ENCODE measurements at regions not wholly inside any gene's neighbourhood (a gene's known extent, or its start where the extent isn't known, plus 50 kb on each side); places are given as distances from the start of the nearest gene placed in this dataset.
"Not testable (repeated sequence)": the region's sequence is repeated elsewhere in the genome, so short reads cannot be mapped to it uniquely, and the experiment has no call there.

- CTCF ChIA-PET = interaction anchor here (0.9 kb wide), 1 partner anchor 10 kb away, joined by 4 read pairs; no protein-coding TSS in a partner anchor
Measured at GRCh38 chr3:72069543-72069942, 284.6 kb upstream of the PROK2 start.

DNA sequence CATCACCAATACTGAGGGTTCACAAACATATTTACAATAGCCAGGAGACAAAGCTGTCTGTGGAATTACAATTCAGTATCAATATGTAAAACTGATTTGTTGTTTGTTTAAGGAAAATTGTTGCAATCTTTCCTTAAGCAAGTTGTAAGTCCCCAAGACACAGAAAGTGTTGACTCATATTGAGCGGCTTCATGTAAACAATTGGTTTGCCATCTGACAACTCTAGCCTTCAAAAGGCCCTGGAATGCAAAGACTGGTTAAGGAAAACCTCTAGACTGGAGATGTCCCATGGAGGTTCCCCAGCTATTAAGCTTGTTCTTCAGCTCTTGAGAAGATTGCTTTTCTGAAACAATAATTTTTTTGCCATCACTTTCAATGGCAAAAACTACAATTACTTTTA lies 283.7 kb upstream of the PROK2 start:
- no peak overlapping the region for H3K27ac Mint-ChIP-seq
- POLR2A ChIA-PET = no interaction called here
- no peaks in the 10 kb centered on the region for H3K4me1 Mint-ChIP-seq
- CTCF ChIA-PET = no interaction called here
- H3K9me3 Mint-ChIP-seq = peaks cover 9% of the 10 kb centered on the region
- no peaks in the 10 kb centered on the region for H3K36me3 Mint-ChIP-seq (ENCODE audit: low read depth)
- H3K4me3 Mint-ChIP-seq = no peak overlapping the region
- DNase-seq = no peak
- no peaks in the 10 kb centered on the region for H3K27me3 Mint-ChIP-seq

More at GRCh38 chr3:72069543-72069942, 284.6 kb upstream of the PROK2 start:
- Mint-ChIP-seq H3K9me3 (no peaks in the 10 kb centered on the region), H3K36me3 (ENCODE audit: low read depth) (no peaks in the 10 kb centered on the region), H3K4me3 (no peak overlapping the region), H3K27me3 (no peaks in the 10 kb centered on the region), H3K4me1 (no peaks in the 10 kb centered on the region), H3K27ac (no peak overlapping the region)
- POLR2A ChIA-PET = no interaction called here
- no peak for DNase-seq

DNA sequence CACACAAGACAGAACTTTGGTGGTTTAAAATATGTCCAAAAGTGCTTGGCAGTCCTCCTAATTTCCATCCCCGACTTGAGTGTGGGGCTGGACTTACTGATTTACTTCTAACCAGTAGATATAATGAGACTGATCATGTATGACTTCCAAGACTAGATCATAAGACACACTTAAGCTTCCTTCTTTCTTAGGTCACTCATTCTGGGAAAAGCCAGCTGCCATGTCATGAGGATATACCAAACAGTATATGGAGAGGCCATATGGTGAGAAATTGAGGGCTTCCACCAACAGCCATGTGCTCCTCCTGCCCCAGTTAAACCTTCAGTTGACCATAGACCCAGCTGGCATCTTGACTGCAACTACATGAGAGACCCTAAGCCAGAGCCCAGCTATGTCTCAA lies 282.8 kb upstream of the PROK2 start:
- peaks cover 13% of the 10 kb centered on the region for H3K9me3 Mint-ChIP-seq
- H3K27ac Mint-ChIP-seq = no peak overlapping the region
- no peak overlapping the region for H3K4me3 Mint-ChIP-seq
- no peaks in the 10 kb centered on the region for H3K27me3 Mint-ChIP-seq
- ChIA-PET POLR2A (no interaction called here), CTCF (no interaction called here)
- DNase-seq = no peak
- no peaks in the 10 kb centered on the region for H3K4me1 Mint-ChIP-seq
- no peaks in the 10 kb centered on the region for H3K36me3 Mint-ChIP-seq (ENCODE audit: low read depth)

GRCh38 chr3:72065872-72066641 lies 281.1 kb upstream of the PROK2 start:
- POLR2A ChIA-PET = no interaction called here
- CTCF ChIA-PET = interaction anchor here (0.7 kb wide), 1 partner anchor 795 kb away, joined by 3 read pairs; no protein-coding TSS in a partner anchor
- H3K27me3 Mint-ChIP-seq = no peaks in the 10 kb centered on the region

DNA sequence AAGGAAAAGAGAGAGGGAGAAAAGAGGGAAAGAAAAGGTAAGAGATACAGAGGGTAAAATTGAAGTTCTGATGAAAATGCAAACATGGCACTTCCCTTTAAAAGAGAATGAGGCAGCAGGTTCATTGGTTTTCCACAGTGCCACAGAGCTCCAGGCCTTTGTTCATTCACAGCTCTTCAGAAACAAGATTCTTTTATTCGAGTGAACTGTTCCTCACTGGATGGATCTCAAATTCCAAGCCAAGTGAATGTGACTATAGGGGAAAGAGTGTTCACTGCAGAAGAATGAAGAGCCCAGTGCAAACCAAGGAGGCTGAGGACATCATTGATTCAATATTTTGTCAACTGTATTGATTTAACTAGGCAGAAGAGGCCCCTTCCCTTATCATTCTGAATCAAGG lies 280.3 kb upstream of the PROK2 start:
- peaks cover 23% of the 10 kb centered on the region for H3K9me3 Mint-ChIP-seq
- CTCF ChIA-PET = no interaction called here

More at GRCh38 chr3:72065872-72066641, 281.1 kb upstream of the PROK2 start:
- Mint-ChIP-seq H3K9me3 (peaks cover 23% of the 10 kb centered on the region), H3K4me1 (no peaks in the 10 kb centered on the region), H3K36me3 (ENCODE audit: low read depth) (no peaks in the 10 kb centered on the region), H3K27ac (no peak overlapping the region), H3K4me3 (no peak overlapping the region)
- no peak for DNase-seq

GRCh38 chr3:72064727-72065126 lies 279.8 kb upstream of the PROK2 start:
- DNase-seq; H3K4me1 Mint-ChIP-seq; H3K36me3 Mint-ChIP-seq (ENCODE audit: low read depth); H3K27ac Mint-ChIP-seq; POLR2A ChIA-PET; CTCF ChIA-PET; H3K27me3 Mint-ChIP-seq; H3K4me3 Mint-ChIP-seq: not testable (repeated sequence)
- peaks cover 23% of the 10 kb centered on the region for H3K9me3 Mint-ChIP-seq

More for the DNA sequence above, 280.3 kb upstream of the PROK2 start:
- no peaks in the 10 kb centered on the region for H3K4me1 Mint-ChIP-seq
- no peak overlapping the region for H3K27ac Mint-ChIP-seq
- H3K27me3 Mint-ChIP-seq = no peaks in the 10 kb centered on the region
- DNase-seq = no peak
- H3K4me3 Mint-ChIP-seq = no peak overlapping the region
- H3K36me3 Mint-ChIP-seq (ENCODE audit: low read depth) = no peaks in the 10 kb centered on the region
- POLR2A ChIA-PET = no interaction called here

DNA sequence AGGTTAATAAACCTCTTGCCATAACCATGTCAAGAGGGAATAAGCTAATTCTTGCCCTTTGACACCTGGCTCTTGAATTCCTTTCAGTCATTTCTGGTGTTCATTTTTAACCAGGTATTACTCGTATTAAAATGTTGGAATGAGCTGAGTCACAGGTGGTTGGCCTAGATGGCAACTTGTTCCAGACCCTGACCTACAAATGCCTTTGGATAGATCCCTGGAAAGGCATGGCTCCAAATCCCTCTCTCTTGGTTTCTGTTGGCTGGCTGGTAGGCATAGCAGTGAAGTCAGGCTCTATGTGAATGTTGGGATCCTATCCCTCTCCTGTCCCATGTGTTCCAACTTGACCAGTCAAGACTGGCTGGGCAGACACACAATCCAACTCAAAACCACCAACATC lies 277.1 kb upstream of the PROK2 start:
- H3K27ac Mint-ChIP-seq = no peak overlapping the region
- no peaks in the 10 kb centered on the region for H3K36me3 Mint-ChIP-seq (ENCODE audit: low read depth)
- peaks cover 23% of the 10 kb centered on the region for H3K9me3 Mint-ChIP-seq
- H3K27me3 Mint-ChIP-seq = no peaks in the 10 kb centered on the region
- no peak for DNase-seq
- CTCF ChIA-PET = no interaction called here
- H3K4me1 Mint-ChIP-seq = no peaks in the 10 kb centered on the region
- POLR2A ChIA-PET = no interaction called here
- no peak overlapping the region for H3K4me3 Mint-ChIP-seq

DNA sequence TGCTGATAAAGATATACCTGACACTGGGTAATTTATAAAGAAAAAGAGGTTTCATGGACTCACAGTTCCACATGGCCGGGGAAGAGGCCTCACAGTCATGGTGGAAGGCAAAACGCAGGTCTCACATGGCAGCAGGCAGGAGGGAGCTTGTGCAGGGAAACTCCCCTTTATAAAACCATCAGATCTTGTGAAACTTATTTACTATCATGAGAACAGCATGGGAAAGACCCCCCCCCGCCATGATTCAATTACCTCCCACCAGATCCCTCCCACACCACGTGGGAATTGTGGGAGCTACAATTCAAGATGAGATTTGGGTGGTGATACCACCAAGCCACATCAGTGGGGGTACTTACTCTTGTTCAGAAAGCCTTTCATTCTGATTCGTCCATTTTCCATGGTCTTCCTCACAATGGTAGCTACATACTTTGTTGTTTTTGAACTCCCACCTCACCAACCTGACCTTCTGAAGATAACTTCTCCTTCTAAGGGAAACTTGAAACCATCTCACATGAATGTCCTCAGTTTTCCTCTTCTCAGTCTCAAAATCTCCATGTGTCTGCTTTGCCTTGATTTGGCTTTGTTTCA lies 275.6 kb upstream of the PROK2 start:
- ChIA-PET POLR2A (no interaction called here), CTCF (interaction anchor here (1.2 kb wide), 1 partner anchor 111 kb away, joined by 3 read pairs; no protein-coding TSS in a partner anchor)
- no peak for DNase-seq
- Mint-ChIP-seq H3K4me3 (no peak overlapping the region), H3K4me1 (no peaks in the 10 kb centered on the region), H3K27me3 (no peaks in the 10 kb centered on the region), H3K27ac (no peak overlapping the region), H3K36me3 (ENCODE audit: low read depth) (no peaks in the 10 kb centered on the region), H3K9me3 (peaks cover 27% of the 10 kb centered on the region)

DNA sequence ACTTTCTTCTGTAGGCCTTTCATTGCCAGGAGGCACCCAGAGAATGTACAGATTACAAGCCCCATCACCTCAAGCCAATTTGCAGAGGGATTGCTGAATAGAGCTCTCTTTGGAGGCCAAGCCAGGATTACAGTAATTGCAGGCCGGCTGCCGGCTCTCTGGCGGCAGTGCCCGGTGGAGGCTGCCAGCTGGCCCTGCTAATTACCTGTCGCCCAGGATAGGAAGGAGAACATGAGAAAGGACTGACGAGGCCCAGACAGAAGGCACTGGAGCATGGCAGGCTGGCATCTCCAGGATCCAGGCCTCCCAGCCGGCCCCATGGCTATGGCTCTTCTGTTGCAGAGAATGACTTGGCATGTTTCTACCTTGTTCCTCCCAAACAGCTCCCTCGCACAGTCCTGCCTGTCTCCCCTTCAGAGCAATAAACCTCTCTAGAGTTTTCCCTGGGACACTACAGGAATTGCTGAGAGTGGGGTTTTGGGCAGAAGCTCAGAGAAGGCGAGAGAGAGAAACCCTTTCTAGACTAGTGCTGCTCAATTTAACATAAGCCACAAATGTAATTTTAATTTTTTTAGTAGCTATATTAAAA lies 273.6 kb upstream of the PROK2 start:
- CTCF ChIA-PET = interaction anchor here (1.2 kb wide), 1 partner anchor 11 kb away, joined by 4 read pairs; no protein-coding TSS in a partner anchor
- Mint-ChIP-seq H3K36me3 (ENCODE audit: low read depth) (no peaks in the 10 kb centered on the region), H3K4me3 (no peak overlapping the region), H3K27me3 (no peaks in the 10 kb centered on the region), H3K9me3 (peaks cover 17% of the 10 kb centered on the region), H3K4me1 (no peaks in the 10 kb centered on the region), H3K27ac (no peak overlapping the region)
- no peak for DNase-seq
- POLR2A ChIA-PET = interaction anchor here (0.7 kb wide), 1 partner anchor 240 kb away, joined by 4 read pairs; no protein-coding TSS in a partner anchor

DNA sequence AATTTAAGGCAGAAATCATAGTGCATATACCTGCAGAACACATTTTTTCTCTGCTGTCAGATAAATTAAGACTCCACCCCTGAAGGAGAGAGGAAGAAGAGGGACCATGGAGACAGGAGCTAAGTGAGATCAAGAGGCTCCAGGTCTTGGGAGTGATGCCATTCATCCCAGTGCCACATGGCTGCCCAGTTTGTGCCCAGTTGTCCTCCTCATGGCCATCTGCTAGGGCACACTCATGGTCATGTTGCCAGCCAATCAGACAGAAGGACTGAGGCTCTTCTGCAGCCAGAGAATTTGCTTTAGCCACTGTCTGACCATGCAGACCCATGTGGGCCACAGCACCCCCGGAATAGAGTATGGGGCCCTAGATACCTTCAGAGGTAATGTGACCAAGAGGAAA lies 270.5 kb upstream of the PROK2 start:
- Mint-ChIP-seq H3K36me3 (ENCODE audit: low read depth) (no peaks in the 10 kb centered on the region), H3K27ac (no peak overlapping the region), H3K4me3 (no peak overlapping the region), H3K4me1 (no peaks in the 10 kb centered on the region), H3K9me3 (peaks cover 4% of the 10 kb centered on the region), H3K27me3 (no peaks in the 10 kb centered on the region)
- ChIA-PET POLR2A (no interaction called here), CTCF (no interaction called here)
- no peak for DNase-seq

DNA sequence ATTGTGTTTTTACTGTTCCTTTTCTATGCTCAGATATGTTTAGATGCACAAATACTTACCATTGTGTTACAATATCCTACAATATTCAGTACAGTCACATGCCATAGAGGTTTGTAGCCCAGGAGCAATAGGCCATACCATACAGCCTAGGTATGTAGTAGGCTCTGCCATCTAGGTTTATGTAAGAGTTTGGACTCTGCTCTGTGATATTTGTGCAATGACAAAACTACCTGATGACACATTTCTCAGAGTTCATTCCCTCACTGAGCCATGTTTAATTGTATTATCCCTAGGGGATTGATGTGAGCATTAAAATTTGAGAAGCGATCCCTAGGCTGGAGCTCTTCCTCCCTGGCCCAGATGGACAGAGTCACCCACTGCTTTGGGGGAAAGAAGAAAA lies 270.0 kb upstream of the PROK2 start:
- ChIA-PET CTCF (no interaction called here), POLR2A (no interaction called here)
- H3K27me3 Mint-ChIP-seq = no peaks in the 10 kb centered on the region
- H3K4me3 Mint-ChIP-seq = no peak overlapping the region
- no peaks in the 10 kb centered on the region for H3K4me1 Mint-ChIP-seq
- DNase-seq = no peak
- H3K36me3 Mint-ChIP-seq (ENCODE audit: low read depth) = no peaks in the 10 kb centered on the region
- no peak overlapping the region for H3K27ac Mint-ChIP-seq
- H3K9me3 Mint-ChIP-seq = peaks cover 4% of the 10 kb centered on the region

- no peak for DNase-seq
- H3K4me3 Mint-ChIP-seq = no peak overlapping the region
- ChIA-PET CTCF (no interaction called here), POLR2A (interaction anchor here (0.5 kb wide), 1 partner anchor 513 kb away, joined by 4 read pairs; no protein-coding TSS in a partner anchor)
- no peaks in the 10 kb centered on the region for H3K36me3 Mint-ChIP-seq (ENCODE audit: low read depth)
- no peak overlapping the region for H3K27ac Mint-ChIP-seq
- H3K9me3 Mint-ChIP-seq = peaks cover 4% of the 10 kb centered on the region
- no peaks in the 10 kb centered on the region for H3K4me1 Mint-ChIP-seq
- H3K27me3 Mint-ChIP-seq = no peaks in the 10 kb centered on the region
Measured at GRCh38 chr3:72052841-72053409, 268.0 kb upstream of the PROK2 start.

GRCh38 chr3:72050771-72051170 lies 265.8 kb upstream of the PROK2 start:
- H3K9me3 Mint-ChIP-seq = peaks cover under 1% of the 10 kb centered on the region
- ChIA-PET CTCF (no interaction called here), POLR2A (no interaction called here)
- H3K4me3 Mint-ChIP-seq = no peak overlapping the region
- no peaks in the 10 kb centered on the region for H3K4me1 Mint-ChIP-seq
- H3K36me3 Mint-ChIP-seq (ENCODE audit: low read depth) = no peaks in the 10 kb centered on the region
- DNase-seq = no peak
- H3K27me3 Mint-ChIP-seq = no peaks in the 10 kb centered on the region
- H3K27ac Mint-ChIP-seq = no peak overlapping the region
